ENCODE measurements at regions not wholly inside any gene's neighbourhood (a gene's known extent, or its start where the extent isn't known, plus 50 kb on each side); places are given as distances from the start of the nearest gene placed in this dataset.

DNA sequence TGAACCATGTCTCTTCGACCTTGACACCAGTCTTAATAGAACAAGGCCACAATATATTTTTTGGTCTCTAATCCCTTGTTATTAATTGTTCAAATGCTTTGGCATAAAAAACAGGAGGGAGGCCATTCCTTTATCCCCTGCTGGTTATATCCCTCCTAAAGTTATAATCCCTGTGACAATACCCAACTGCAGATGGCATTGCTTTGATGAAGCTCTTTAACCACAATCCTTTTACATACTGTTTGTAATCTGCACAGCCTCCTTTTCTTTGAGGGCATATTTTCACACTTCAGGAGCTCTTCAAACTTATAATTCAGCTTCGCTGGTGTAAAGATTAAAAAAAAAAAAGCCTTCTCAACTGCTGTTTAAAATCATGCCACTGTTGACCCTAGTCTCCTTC lies 919.0 kb downstream of the EPHA3 start:
- no peak for TF ChIP-seq TCF7L2 (IDR thresholded peaks at IDR 0.05; ENCODE audit: low read depth, low read length)
- no peak for TF ChIP-seq POLR2AphosphoS5 (IDR thresholded peaks at IDR 0.05; ENCODE audit: control insufficient read depth, insufficient read depth, low read depth, low read length)
- TF ChIP-seq HEY1 (CRISPR knock-in tag; IDR thresholded peaks at IDR 0.05; ENCODE audit: borderline replicate concordance) = no peak
- TF ChIP-seq MYC (IDR thresholded peaks at IDR 0.05; ENCODE audit: low read depth, low read length) = no peak
- TF ChIP-seq MYC (CRISPR knock-in tag; IDR thresholded peaks at IDR 0.05; ENCODE audit: borderline replicate concordance, low read depth) = no peak
- no peak for TF ChIP-seq CTCF (IDR thresholded peaks at IDR 0.05 in 2 of 3, conservative IDR thresholded peaks at IDR 0.05 in 1 of 3; ENCODE audit: insufficient read depth in 2 of 3, low read depth in 1 of 3, low read length in 3 of 3)
- TF ChIP-seq ZNF311 (CRISPR knock-in tag; IDR thresholded peaks at IDR 0.05) = no peak
